CD4-positive, alpha-beta T cell treated with Interleukin-6 at 100 ng/mL for 8 hours (primary cell): ENCODE measurements at regions not wholly inside any gene's neighbourhood (a gene's known extent, or its start where the extent isn't known, plus 50 kb on each side); places are given as distances from the start of the nearest gene placed in this dataset.
"Not testable (repeated sequence)": the region's sequence is repeated elsewhere in the genome, so short reads cannot be mapped to it uniquely, and the experiment has no call there.

Experiments used
- DNase-seq: peaks from one replicate; pipeline ENCODE4 v3.0.0-alpha.2; 2020; ENCODE audit warnings: mixed read lengths, low spot score

DNA sequence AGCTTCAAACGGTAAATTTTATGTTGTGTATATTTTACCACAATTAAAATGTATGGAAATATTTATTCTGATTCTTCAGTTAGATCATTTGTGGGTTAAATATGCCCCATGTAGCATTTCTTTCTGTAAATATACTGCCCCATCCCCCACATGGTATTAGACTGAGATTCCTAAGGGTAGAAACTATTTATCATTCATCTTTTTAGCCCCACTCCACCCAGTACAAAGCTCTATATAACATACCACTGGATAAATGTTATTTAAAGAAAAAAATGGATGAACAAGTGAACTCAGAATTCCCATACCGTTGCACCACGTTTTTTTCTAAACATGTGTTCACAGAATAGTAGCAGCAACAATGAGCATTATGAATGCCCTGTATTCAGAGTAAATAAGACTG is 234.0 kb upstream of the IRF2BP2 start:
- DNase-seq, result no peak

- peak; percentile 45 for DNase-seq
Observed at GRCh38 chr1:234842726-234843641, 233.0 kb upstream of the IRF2BP2 start.

GRCh38 chr1:234841710-234842231 is 231.8 kb upstream of the IRF2BP2 start:
- no peak for DNase-seq

DNA sequence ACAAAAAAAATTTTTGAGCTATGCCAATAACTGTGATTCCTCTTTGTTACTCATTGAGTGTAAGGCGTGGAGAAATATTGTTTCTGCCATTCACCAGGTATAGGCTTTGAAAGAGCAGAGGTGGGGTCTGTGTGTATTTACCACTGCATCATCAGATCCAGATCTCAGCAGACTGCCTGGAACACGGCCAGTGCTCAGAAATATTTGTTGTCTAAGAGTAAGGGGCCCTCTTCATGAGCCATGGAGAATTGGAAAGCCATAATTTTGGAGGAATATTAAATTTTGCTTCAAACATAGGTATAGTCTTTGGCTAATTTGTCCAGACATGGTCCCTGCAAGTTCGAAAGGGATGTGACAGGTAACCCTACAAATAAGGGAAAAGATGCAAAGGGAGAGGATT is 231.3 kb upstream of the IRF2BP2 start:
- DNase-seq, result no peak

GRCh38 chr1:234840843-234841242 is 230.9 kb upstream of the IRF2BP2 start:
- DNase-seq, result no peak

DNA sequence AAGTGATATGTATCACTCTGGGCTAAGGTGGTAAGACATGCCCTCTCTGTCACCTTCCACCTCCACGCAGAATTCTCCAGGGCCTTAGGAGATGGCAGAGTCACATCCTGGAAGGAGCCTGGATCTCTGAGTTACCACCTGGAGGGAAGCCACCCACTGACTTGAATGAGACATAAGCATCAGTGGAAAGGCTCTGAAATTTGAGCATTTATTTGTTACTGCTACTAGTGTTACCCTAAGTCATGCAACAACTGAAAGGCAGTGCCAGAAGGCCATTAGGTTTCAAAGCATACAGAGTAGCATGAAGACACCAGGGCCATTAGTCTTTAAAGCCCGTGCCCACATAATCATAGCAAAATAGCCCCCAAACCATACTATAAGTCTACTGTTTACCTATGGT is 230.3 kb upstream of the IRF2BP2 start:
- no peak for DNase-seq

DNA sequence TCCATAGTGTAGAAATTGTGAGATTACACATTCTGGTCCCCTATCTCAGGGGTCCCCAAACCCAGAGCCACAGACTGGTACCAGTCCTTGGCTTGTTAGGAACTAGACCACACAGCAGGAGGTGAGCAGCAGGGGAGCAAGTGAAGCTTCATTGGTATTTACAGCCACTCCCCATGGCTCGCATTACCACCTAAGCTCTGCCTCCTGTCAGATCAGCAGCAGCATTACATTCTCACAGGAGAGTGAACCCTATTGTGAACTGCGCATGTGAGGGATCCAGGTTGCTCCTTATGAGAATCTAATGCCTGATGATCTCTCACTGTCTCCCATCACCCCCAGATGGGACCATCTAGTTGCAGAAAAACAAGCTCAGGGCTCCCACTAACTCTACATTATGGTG is 229.7 kb upstream of the IRF2BP2 start:
- DNase-seq, result no peak

- DNase-seq, result no peak
Observed at GRCh38 chr1:234838820-234839219, 228.8 kb upstream of the IRF2BP2 start.

- no peak for DNase-seq
Observed at GRCh38 chr1:234838182-234838581, 228.2 kb upstream of the IRF2BP2 start.

GRCh38 chr1:234837713-234838112 is 227.7 kb upstream of the IRF2BP2 start:
- DNase-seq, result no peak

- DNase-seq, result no peak
Observed at GRCh38 chr1:234836776-234837357, 226.9 kb upstream of the IRF2BP2 start.

- DNase-seq, result no peak
Observed at GRCh38 chr1:234836045-234836681, 226.2 kb upstream of the IRF2BP2 start.

DNA sequence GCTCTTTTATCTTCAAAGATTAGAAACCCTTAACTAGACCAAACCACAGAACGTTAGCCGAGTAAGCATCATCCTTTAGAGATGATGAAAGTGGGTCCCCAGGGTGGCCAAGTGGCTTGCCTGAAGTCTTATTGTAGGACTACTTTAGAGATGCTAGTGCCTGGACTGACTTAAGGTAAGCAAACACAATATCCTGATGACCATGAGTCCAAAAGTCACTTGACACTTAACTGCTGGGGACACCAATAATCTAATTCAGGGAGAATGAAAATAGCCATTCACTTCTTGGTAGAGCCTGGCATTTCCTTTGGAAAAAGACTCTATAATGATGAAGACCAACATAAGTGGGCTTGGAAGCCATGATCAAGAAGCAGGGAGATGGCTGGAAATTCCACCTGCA is 225.3 kb upstream of the IRF2BP2 start:
- no peak for DNase-seq

DNA sequence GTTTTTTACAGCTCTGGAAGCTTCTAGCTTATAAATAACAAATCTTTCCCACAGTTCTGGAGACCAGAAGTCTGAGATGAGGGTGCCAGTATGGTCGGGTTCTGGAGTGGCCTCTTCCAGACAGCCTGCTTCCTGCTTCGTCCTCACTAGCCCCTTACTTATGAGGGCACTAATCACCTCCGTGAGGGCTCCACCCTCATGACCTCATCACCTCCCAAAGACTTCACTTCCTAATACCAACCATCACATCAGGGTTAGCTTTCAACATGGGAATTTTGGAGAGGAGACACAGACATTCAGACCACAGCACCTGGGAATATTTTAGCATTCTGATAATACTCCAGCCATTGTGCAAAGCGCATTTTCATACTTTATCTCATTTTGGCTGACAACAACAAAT is 223.7 kb upstream of the IRF2BP2 start:
- no peak for DNase-seq

- DNase-seq, result no peak
Observed at GRCh38 chr1:234833118-234833517, 223.1 kb upstream of the IRF2BP2 start.

GRCh38 chr1:234827656-234828055 is 217.7 kb upstream of the IRF2BP2 start:
- DNase-seq, result no peak

GRCh38 chr1:234827181-234827580 is 217.2 kb upstream of the IRF2BP2 start:
- DNase-seq, result no peak

- no peak for DNase-seq
Observed at GRCh38 chr1:234826352-234826751, 216.4 kb upstream of the IRF2BP2 start.

DNA sequence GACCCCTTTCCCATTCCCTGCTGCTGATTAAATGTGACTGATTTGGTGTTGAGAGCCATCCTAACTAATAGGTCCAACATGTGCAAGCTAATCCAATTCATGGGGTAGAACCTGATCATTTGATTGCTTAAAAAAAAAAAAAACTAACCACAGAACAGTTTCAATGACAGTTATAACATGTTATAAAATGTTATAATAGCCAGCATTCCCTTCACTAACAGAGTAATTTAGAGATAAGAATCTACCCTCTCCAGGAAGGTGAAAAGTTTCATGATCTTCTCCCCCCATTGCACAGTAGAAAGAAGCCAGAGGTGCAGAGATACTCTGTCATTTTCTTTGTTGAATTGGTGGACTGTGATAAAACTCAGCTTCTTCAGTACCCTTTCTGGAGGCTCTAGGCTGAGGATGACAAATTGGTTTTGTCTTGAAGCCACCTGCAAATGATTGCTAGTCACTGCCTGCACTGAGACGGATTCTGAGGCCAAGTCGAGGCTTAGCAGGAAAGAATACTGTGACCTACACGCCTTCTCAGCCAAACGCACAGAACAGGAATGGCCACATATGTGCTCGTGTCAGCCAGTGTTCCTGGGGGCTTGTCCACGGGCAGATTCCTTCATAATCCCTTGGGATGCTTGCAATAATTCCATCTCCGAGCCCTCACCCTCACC is 215.7 kb upstream of the IRF2BP2 start:
- no peak for DNase-seq

DNA sequence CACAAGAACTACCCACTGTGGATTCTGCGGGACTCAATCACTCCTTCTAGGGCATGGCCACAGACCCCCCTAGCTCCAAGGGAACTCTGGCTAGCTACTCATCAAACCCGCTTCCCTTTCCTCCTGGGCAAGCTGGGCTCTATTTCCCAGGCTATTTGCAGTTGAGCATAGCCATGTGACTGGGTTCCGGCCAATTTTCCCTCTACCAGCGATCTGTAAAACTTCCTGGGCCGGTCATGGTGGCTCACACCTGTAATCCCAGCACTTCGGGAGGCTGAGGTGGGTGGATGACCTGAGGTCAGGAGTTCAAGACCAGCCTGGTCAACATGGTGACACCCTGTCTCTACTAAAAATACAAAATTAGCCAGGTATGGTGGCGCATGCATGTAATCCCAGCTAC is 214.9 kb upstream of the IRF2BP2 start:
- DNase-seq, result not testable (repeated sequence)

DNA sequence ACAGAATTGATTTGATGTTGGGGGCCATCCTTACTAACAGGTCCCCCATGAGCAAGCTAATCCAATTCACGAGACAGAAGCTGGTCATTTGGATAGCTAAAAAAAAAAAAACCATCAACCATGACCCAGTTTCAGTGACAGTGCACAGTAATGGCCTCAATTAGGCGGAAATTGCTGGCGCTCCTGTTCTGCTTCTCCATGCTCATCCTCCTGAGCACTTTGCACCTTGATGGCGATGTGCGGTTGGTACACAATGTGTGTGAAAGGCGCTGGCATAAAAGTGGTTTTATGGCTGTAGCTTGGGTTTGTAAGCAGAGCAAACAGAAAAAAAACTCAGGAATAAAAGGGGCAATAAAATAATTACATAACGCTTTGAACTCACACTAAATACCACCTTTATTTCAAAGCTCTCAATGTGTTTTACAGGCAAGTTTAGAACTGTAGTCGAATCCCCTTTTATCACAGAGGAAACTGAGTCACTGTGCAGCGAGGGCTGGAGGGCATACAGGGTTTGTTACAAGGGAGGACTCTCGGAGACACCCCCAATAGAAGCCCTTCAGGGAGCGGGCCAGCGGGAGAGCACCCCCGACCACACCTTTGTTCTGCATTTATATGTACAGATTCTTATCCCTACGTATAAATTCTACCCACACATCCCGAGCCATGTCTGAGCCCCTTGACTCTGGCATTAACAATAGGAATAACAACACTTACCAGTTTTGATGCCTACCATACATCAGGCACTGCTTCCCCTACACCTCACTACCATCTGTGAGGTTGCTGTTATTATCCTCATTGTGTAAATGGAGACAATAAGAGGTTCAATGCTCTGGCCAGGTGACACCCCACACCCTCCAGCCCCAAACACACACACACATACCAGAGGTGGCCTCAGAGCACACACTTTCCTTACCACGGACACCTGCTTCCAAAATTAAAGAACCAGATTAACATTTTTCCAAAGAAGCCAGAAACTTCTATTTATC is 213.5 kb upstream of the IRF2BP2 start:
- DNase-seq, result no peak
